Forelimb muscle (tissue), 1 donor: ENCODE measurements at regions not wholly inside any gene's neighbourhood (a gene's known extent, or its start where the extent isn't known, plus 50 kb on each side); places are given as distances from the start of the nearest gene placed in this dataset.

Experiments used
- DNase-seq: peaks from one replicate; pipeline ENCODE4 v3.0.0-alpha.2; 2013; ENCODE audit warnings: low read depth

DNA sequence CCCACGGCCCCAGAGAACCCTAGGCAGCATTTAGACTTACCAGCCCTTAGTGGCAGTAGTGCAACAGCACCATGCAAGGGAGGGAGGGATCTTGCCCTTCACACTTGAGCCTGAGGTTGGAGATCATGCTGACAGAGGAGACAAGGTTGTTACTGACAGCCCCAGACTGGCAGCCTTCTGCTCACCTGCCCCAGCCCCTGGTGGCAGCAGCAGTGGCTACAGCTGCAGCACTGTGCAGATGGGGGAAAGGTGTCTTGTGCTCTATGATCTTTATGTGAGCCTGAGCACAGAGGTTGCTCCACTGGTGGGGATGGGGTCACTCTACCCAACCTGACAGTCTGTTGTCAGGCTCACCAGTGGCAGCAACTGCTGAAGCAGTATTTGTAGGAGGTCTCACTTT, 501.2 kb upstream of the LRRTM4 start:
- DNase-seq, result no peak

DNA sequence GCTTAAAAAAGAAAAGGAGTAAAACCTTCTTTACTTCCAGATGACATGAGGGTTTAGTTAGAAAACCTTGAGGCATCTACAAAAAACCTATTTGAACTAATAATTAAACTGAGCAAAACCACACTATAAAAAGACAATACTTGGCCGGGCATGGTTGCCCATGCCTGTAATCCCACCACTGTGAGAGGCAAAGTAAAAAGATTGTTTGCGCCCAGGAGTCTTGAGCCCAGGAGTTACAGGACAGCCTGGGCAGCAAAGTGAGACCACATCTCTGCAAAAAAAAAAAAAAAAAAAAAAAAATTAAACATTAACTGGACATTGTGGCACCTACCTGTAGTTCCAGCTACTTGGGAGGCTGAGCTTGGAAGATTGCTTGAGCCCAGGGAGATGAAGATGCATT, 502.8 kb upstream of the LRRTM4 start:
- DNase-seq, result no peak

DNA sequence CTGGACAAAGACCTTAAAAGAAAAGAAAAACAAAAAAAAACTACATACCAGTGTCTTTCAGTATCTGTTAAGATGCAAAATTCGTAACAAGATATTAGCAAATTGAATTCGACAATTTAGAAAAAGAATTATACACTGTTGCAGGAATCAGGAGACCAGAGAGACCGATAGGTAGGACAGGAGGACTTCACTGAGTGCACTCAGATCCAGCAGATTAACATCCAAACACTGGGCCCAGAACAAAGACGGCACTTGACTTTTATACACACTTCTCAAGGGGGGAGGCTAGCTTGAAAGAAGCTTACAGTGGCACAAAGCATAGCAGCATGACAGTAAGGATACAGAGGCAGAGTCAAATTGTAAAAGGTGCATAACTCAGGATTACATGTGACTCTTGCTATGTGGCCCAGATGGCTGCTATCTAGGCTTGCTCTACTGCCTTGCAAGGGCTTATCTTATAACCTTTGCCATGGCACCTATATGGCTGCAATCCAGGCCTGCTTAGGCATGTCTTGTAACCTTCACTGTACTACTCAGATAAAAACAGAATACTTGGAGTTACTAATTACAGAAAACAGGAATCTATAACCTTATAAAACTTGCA, 507.3 kb upstream of the LRRTM4 start:
- no peak for DNase-seq

DNA sequence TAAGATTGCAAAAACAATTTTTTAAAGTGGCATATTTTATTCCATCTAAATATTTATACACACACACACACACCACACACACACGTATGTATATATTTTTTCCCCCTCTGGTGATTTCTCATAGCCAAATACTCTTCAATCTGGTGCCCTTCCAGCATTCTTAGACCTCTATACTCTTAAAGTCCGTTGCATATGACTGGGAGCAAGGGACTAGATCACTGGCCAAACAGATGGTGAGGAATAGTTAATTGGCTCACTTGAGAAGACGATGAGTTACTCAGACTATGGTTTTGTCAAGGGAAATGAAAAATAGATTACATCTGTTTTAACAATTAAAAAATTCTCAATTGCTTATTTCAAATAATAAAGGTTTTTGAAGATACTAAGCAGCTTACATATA, 512.5 kb upstream of the LRRTM4 start:
- peak; percentile 49 for DNase-seq

DNA sequence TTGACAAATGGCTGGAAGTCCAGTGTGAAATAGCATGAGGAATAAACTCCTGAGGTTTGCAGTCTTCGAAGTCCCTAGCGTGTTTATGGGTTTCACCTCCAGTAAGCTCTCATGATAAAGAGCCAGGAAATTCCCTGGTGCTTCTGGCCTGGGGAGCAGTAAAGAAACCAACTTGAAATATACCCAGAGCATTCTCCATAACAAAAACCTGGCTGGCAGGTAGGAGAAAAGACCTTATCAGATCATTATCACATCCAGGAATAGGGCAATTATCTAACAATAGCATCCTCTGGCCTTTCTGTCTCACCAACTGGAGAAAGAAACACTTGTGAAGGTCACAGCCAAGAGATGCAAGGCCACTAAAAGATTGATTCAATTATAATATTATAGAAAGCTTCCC, 513.6 kb upstream of the LRRTM4 start:
- DNase-seq, result no peak

DNA sequence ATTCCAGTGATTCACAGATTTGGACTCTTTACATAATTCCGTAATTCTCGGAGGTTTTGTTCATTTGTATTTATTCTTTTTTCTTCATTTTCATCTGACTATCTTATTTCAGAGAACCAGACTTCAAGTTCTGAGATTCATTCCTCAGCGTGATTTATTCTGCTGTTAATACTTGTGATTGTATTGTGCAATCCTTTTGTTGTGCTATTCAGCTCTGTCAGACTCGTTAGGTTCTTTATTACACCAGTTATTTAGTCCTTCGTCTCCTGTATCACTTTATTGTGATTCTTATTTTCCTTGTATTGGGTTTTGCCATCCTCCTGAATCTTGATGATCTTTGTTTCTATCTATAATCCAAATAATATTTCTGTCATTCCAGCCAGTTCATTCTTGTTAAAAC, 529.3 kb upstream of the LRRTM4 start:
- DNase-seq, result no peak

DNA sequence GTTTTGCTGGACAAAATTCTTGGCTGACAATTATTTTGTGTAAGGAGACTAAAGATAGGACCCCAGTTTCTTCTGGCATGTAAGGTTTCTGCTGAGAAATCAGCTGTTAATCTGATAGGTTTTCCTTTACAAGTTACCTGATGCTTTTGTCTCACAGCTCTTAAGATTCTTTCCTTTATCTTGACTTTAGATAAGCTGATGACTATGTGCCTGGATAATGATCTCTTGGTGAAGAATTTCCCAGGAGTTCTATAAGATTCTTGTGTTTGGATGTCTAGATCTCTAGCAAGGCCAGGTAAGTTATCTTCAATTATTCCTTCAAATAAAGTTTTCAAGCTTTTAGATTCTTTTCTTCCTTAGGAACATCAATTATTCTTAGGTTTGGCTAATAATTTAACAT, 534.8 kb upstream of the LRRTM4 start:
- no peak for DNase-seq

DNA sequence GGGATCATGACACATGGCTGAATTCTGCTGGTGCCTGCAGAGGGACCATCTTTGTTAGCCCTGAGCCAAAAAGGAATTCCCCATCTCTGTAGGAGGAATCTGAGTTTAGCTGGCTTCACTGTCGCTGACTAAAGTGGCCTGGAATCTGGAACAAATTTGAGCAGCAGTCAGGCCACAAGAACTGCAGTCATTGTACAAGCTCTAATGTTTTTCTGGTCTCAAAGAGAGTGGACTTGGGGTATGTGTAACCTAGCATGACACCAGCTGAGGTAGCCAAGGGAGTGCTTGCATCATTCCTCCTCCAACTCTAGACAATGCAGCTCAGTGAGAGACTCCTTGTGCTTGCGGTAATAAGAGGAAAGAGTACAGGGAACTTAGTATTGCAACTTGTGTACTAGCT, 539.1 kb upstream of the LRRTM4 start:
- no peak for DNase-seq

DNA sequence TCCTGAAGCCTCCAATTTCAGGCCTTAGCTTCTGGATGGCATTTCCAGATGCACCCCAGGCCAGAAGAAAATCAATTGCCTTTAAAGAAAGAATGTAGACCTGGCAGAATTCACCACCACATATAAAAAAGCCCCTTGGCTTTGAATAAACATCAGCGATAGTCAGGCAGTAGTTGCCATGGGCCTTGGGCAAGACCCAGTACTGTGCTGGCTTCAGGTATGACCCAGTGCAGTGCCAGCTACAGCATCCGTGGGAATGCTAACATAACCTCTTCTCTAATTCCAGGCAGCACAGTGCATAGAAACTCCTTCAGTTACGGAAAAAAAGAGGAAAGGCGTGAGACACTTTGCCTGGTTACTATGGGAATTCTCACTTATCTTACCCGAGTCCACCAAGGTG, 539.6 kb upstream of the LRRTM4 start:
- no peak for DNase-seq

DNA sequence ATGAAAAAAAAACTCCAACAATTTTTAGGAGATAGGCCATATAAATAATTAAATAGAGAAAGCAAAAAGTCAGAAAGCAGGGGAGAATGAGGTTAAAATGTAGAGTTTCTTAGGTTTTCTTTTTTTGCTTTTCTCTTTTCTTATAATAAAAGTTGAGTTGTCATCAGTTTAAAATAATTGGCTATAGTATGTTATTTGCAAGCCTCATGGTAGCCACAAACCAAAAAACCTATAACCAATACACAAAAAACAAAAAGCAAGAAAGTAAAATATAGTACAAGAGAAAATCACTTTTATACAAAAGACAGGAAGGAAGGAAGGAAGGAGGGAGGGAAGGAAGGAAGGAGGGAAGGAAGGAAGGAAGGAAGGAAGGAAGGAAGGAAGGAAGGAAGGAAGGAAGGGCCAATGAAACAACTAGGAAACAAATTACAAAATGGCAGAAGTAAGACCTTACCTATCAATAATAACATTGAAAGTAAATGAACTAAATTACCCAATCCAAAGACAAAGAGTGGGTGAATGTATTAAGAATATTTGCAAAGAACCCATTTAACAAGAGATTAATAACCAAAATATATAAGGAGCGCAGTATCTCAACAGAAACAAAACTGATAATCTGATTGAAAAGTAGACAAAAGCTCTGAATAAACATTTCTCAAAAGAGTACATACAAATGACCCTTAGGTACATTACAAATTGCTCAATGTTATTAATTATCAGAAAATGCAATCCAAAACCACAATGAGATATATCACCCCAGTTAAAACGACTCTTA, 541.3 kb upstream of the LRRTM4 start:
- DNase-seq, result no peak

DNA sequence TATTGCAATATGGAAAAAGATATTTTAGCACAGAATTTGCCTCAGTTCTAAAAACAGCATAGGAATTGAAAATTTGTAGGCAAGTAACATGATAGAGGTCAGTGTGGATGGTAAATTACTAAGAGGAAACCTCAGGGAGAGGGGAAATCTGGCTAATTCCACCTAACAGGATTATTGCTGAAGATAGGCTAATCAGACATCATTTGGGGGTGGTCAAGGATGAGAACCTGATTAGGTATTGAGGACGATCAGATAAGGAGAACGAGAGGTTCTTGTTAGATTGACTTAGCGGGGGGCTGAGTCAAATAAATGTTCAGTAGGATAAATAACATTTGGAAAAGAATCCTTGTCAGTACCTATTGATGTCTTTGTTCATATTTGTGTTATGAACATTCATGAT, 543.2 kb upstream of the LRRTM4 start:
- DNase-seq, result no peak

DNA sequence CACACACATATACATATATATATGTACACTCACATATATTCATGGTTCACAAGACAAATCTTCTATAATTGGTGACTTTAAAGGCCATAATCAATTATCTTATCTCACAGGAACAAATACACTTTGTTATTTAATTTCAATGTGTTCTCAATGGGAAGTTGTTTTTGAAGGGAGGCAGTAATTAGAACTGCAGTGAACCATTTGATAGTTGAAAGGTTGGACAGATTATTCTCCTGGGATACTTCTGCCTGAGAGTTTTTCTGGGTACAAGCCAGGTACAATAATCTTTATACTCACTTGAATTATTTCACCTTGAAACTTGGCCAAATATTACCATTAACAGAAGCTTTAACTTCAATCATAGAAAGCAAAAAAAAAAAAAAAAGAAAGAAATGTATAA, 546.6 kb upstream of the LRRTM4 start:
- no peak for DNase-seq

DNA sequence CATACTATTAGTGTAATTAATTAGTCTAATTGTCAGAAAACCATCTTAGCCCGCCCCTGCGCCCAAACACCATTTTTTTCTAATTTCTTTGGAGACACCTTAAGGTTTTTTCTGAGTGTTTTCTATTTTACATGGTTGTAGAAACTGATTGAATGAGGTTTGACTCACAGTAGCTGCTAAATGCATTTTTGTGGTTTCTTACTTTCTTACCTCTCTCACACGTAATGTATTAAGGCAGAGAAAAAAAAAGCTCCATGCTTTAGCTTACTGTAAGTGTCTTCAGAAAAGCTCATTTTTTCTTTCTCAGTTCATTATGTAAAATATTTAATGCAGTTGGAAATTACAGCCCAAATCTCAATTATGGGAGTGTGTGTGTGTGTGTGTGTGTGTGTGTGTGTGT, 548.5 kb upstream of the LRRTM4 start:
- no peak for DNase-seq

DNA sequence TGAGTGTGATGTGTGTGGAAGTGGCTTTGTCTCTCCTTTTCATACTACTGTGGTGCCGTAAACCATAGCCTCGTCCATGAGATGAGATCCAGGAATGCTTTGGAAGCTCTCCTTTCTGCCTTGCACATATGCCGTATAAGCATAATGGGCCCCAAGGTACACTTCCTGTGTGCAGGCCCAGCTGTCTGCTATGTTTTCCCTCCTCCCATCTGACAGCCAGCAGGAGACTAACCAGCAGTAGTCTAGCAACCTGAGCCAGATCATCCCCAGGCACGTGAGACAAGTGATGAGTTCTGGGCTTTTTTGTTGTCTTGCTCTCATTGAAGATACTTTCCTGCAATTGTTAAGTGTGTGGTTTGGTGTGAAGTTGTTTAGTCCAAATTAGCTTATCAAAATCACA, 555.5 kb upstream of the LRRTM4 start:
- no peak for DNase-seq

DNA sequence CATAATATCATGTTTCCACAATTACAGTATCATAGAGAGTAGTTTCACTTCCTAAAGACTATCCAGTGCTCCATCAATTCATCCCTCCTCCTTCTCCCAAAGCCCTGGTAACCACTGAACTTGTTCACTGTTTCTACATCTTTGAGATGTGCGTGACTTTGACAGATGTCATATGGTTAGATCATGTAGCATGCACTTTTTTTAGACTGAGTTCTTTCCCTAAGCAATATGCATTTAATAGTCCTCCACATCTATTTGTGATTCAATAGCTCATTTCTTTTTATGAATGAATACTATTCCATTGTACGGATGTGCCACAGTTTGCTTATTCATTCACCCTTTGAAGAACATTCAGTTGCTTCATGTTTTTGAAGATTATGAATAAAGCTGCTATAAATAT, 560.4 kb upstream of the LRRTM4 start:
- no peak for DNase-seq

DNA sequence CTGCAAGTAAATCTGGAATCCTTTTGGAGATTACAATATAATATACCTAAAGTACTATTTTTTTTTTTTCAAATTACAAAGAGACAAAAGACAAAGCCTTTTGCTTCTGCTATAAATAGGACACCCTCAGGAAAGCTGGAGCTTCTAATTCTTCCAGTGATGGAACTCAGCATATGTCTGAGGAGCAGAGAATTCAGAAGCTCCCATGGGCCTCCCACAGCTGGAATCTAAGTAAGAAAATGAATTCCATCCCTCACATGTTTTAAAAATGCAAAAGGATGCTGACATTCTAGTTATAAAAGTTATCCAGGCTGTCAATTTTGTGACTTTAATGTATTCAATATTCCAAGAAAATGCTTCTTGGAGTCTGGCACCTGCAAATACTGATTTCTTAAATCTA, 571.3 kb upstream of the LRRTM4 start:
- DNase-seq, result no peak

DNA sequence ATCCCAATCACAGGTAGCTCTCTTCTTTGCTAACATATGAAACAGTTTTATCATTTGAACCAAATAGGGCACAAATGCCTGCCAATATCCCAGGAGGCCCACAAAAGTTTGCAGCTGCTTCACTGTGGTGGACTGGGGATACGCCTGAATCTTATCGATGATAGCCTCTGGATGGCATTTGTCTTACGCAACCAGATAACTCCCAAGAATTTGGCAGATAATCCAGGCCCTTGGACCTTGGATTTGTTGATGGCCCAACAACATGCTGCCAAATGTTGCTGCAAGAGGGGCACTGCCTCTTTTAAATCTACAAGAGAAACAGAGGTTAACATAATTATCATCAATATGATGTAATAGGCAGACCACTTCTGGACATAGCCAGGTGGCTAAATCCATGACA, 587.1 kb upstream of the LRRTM4 start:
- DNase-seq, result no peak

DNA sequence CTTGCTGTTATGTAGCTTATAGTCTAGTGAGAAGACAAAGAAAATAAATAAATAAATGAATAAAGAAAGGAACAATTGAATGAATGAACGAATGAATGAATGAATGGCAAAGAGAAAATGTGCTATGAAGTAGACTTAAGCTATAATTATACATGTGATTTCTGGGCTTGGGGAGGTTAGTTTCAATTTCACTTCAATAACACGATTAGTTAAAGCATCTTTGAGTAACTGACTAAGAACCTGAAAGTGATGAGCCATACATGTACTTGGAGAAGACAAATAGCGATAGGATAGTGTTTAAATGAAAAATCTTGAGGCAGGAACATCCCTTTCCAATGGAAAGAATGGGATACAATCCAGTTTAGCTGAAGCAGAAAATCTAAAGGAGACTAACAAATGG, 593.1 kb upstream of the LRRTM4 start:
- DNase-seq, result no peak

DNA sequence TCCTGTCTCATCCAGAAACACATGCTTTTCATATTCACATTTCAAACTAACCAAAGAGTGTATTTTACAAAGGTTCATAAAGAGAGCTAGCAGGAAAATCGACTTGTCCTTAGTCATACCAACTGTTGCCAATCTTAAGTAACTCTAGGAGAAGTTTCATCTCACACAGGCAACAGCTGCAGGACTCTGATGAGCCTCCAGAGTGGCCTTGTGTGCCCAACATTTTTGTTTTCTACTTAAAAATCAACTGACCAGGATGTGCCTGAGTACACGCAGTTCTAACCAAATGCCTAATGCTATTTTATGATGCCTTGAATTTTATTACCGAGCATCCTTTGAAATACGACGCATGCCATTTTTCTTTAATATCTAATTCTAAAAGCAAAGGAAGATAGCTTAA, 595.9 kb upstream of the LRRTM4 start:
- no peak for DNase-seq

DNA sequence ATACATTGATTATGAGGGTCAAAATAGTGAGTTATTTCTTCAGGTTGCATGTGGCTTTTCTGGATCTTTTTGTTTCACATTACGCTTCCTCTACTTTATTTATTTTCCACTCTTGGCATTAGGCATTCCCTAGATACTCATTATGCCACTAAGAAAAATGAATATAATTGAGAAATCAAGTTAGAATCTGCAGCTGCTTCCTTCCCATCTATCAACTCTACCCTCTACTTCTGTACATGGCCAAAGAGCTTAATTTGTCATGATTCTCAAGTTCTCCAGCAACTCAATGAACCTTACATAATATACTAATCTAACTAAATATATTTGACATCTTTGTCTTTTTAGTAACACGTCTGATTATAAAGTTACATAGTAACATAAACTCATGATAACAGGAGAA, 598.1 kb upstream of the LRRTM4 start:
- DNase-seq, result no peak

DNA sequence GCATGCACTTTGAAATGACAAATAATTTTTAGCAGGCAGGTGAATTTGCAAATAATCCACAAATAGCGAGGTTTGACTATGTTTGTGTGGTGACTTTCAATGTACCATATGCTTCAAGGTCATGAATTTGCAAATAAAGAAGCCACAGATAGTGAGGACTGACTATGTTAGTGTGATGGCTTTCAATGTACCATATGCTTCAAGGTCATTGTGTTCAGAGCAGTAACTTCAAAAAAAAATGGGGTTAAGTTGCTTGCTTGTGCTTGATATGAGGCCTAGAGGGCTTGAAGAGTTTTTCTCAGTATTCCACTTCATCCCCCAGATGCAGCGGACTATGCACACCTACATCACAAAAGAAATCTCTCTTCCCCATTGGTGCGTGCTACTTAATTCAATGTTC, 602.9 kb upstream of the LRRTM4 start:
- no peak for DNase-seq

DNA sequence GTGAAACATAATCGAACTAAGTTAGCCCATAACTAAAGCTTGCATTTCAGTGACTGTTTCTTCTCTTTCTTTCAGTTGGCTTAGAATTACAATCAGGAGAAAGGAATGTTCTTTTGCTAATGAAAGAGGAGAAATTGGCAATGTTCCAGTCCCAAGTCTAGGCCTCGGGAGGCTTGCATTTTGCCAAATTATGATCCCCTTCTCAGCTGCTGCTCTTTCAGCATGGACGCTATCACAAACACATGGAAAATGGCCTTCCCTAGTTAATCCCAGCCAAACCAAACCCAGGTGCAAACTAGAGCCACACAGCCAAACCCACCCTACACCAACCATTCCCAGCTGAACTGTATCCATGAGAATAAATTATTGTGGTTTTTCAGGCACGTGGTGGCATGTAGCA, 605.2 kb upstream of the LRRTM4 start:
- peak; percentile 31 for DNase-seq

DNA sequence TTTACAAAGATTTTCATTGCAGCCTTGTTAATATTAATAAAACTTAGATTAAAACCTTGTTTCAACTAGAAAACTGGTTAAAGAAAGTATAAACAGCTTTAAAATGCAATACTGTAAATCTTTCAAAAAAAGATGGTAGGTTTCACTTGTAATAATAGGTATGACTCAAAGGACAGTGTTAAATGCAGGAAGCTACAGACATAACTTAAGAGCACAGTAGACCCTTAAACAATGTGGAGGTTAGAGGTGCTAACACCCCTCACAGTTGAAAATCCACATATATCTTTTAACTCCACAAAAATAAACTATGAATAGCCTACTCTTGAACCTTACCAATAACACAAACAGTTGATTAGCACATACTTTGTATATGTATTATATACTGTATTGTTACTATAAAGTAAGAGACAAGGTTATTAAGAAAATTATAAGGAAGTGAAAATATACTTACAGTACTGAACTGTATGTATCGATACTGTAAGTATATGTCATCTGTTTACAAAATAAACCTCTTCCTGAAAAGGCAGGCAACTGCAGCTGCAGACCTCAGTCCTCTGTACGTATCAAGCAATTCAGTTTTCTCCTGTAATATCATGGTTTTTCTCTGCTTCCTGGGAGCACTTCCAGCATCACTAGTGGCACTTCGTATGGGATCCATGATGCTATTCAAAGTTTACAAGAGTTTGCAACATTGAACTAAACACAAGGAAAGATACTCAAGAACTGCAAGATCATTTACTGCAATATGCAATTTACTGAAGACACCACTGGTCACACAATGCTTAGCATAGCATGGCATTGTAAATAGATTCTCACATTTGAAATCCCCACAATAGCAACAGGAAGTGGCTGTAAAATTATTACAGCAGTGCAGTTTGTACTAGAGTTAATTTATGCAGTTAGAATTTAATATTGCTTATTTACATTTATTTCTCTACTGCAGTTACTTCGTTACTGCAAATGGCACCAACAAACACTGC, 610.5 kb upstream of the LRRTM4 start:
- no peak for DNase-seq
